IMR-90 (cell line): ENCODE measurements at regions not wholly inside any gene's neighbourhood (a gene's known extent, or its start where the extent isn't known, plus 50 kb on each side); places are given as distances from the start of the nearest gene placed in this dataset.

Experiments used
- ATAC-seq: fragments of 200-7000 bp; cut with Tn5 transposase; 2 replicates; pipeline ENCODE4 v1.9.1; 2020; ENCODE audit warnings: low read depth, mild to moderate bottlenecking, moderate library complexity
- BruUV-seq: library from RNA; stranded (reverse); fragments of 400-500 nt; replicated peaks from 2 replicates; lab custom pipeline; 2021; lab: Mats Ljungman, UMichigan
- CTCF ChIA-PET: fragments of 300-600 bp; formaldehyde crosslinking; extraction: SDS; loops from one replicate; lab custom pipeline; 2021; ENCODE audit warnings: antibody characterized with exemption; lab: Yijun Ruan, JAX
- POLR2A ChIA-PET: fragments of 300-600 bp; sonication (Branson Sonifier 250); formaldehyde crosslinking; loops from one replicate; lab custom pipeline; 2022; ENCODE audit warnings: antibody characterized with exemption; ENCODE audit not compliant: unreplicated experiment; lab: Charles Lee
- DNase-seq: peaks from one replicate; pipeline ENCODE4 v3.0.0; 2013
- H2AFZ ChIP-seq: replicated peaks from 2 replicates; pipeline ENCODE3; 2013; ENCODE audit warnings: low read length, mild to moderate bottlenecking; ENCODE audit not compliant: poor library complexity
- H2AK5ac ChIP-seq: 2 replicates; pipeline ENCODE4 v1.6.1; 2013; ENCODE audit warnings: low read depth, low read length, inconsistent platforms
- H2AK9ac ChIP-seq: replicated peaks from 2 replicates; pipeline ENCODE3; 2013; ENCODE audit warnings: mild to moderate bottlenecking, low read depth, low read length, moderate library complexity; ENCODE audit not compliant: poor library complexity
- H2BK120ac ChIP-seq: 2 replicates; pipeline ENCODE4 v1.6.1; 2013; ENCODE audit warnings: low read depth, low read length, inconsistent platforms
- H2BK15ac ChIP-seq: 3 replicates; pipeline ENCODE4 v1.6.1; 2013; ENCODE audit warnings: low read depth, low read length, inconsistent platforms
- H2BK20ac ChIP-seq: 2 replicates; pipeline ENCODE4 v1.6.1; 2013; ENCODE audit warnings: low read depth, mild to moderate bottlenecking, inconsistent platforms, low read length, moderate library complexity
- H2BK5ac ChIP-seq: 2 replicates; pipeline ENCODE4 v1.6.1; 2013; ENCODE audit warnings: mild to moderate bottlenecking, low read depth, low read length, inconsistent platforms; ENCODE audit not compliant: poor library complexity, severe bottlenecking
- H3K14ac ChIP-seq: replicated peaks from 2 replicates; pipeline ENCODE4 v1.6.1; 2013; ENCODE audit warnings: low read depth, low read length, inconsistent platforms
- H3K18ac ChIP-seq: 2 replicates; pipeline ENCODE4 v1.6.1; 2013; ENCODE audit warnings: low read depth, low read length, control low read depth
- H3K23ac ChIP-seq: 2 replicates; pipeline ENCODE4 v1.6.1; 2013; ENCODE audit warnings: low read depth, low read length, inconsistent platforms
- H3K27ac ChIP-seq: 2 replicates; pipeline ENCODE4 v1.5.1; 2013; ENCODE audit warnings: mild to moderate bottlenecking, control low read depth, low read length; ENCODE audit not compliant: insufficient read depth
- H3K27me3 ChIP-seq: 2 replicates; pipeline ENCODE4 v1.6.1; 2013; ENCODE audit warnings: low read length; ENCODE audit not compliant: control insufficient read depth, insufficient read depth
- H3K36me3 ChIP-seq: 2 replicates; pipeline ENCODE4 v1.6.1; 2013; ENCODE audit warnings: low read length, mixed read lengths; ENCODE audit not compliant: control insufficient read depth, insufficient read depth
- H3K4ac ChIP-seq: 2 replicates; pipeline ENCODE4 v1.6.1; 2013; ENCODE audit warnings: low read depth, low read length, inconsistent platforms
- H3K4me1 ChIP-seq: 2 replicates; pipeline ENCODE4 v1.6.1; 2013; ENCODE audit warnings: low read length, mixed read lengths; ENCODE audit not compliant: control insufficient read depth, insufficient read depth
- H3K4me2 ChIP-seq: 2 replicates; pipeline ENCODE4 v1.6.1; 2013; ENCODE audit warnings: low read depth, mild to moderate bottlenecking, control low read depth, low read length, moderate library complexity
- H3K4me3 ChIP-seq: 2 replicates; pipeline ENCODE4 v1.5.1; 2013; ENCODE audit warnings: low read depth, mild to moderate bottlenecking, control low read depth, low read length, moderate library complexity; ENCODE audit not compliant: insufficient read depth
- H3K56ac ChIP-seq: 2 replicates; pipeline ENCODE4 v1.6.1; 2013; ENCODE audit warnings: low read length, inconsistent platforms; ENCODE audit not compliant: insufficient read depth; ENCODE audit errors: extremely low read depth
- H3K79me1 ChIP-seq, 2 experiments: 2 replicates each; pipeline ENCODE4 v1.6.1; 2013; ENCODE audit warnings: low read length in 2 of 2, inconsistent platforms in 1 of 2, low read depth in 1 of 2
- H3K9ac ChIP-seq: 2 replicates; pipeline ENCODE4 v1.6.1; 2013; ENCODE audit warnings: low read depth, low read length, control low read depth
- H3K9me1 ChIP-seq: 2 replicates; pipeline ENCODE4 v1.6.1; 2013; ENCODE audit warnings: low read length, inconsistent platforms; ENCODE audit not compliant: insufficient read depth
- H3K9me3 ChIP-seq: 2 replicates; pipeline ENCODE4 v1.6.1; 2013; ENCODE audit warnings: low read length; ENCODE audit not compliant: control insufficient read depth, insufficient read depth
- H4K20me1 ChIP-seq: 2 replicates; pipeline ENCODE4 v1.6.1; 2013; ENCODE audit warnings: low read length, inconsistent platforms; ENCODE audit not compliant: insufficient read depth
- H4K5ac ChIP-seq: 2 replicates; pipeline ENCODE4 v1.6.1; 2013; ENCODE audit warnings: mild to moderate bottlenecking, low read depth, low read length, control low read depth
- H4K8ac ChIP-seq, 2 experiments: 2 replicates each; pipeline ENCODE4 v1.6.1; 2013; ENCODE audit warnings: low read depth in 2 of 2, low read length in 2 of 2, control low read depth in 1 of 2, inconsistent platforms in 1 of 2
- H4K91ac ChIP-seq: 2 replicates; pipeline ENCODE4 v1.6.1; 2013; ENCODE audit warnings: low read depth, low read length, inconsistent platforms; ENCODE audit not compliant: insufficient read depth
- BHLHE40 ChIP-seq: fragments of 150-350 bp; IDR thresholded peaks from 2 replicates; pipeline ENCODE4 v1.6.1; 2016; ENCODE audit warnings: mild to moderate bottlenecking, low read depth, low read length
- CEBPB ChIP-seq: IDR thresholded peaks from 2 replicates; pipeline ENCODE4 v1.6.1; 2012; ENCODE audit warnings: low read depth, low read length, improper control_type of control experiment
- CHD1 ChIP-seq: IDR thresholded peaks from 2 replicates; pipeline ENCODE4 v1.6.1; 2012; ENCODE audit warnings: low read depth, low read length, improper control_type of control experiment
- ELK1 ChIP-seq: fragments of 150-350 bp; IDR thresholded peaks from 2 replicates; pipeline ENCODE4 v1.6.1; 2016; ENCODE audit warnings: low read depth, mild to moderate bottlenecking, low read length, moderate library complexity, borderline replicate concordance
- FOS ChIP-seq: fragments of 150-350 bp; IDR thresholded peaks from 2 replicates; pipeline ENCODE4 v1.6.1; 2016; ENCODE audit warnings: low read depth, low read length
- MAFK ChIP-seq: IDR thresholded peaks from 2 replicates; pipeline ENCODE4 v1.6.1; 2012; ENCODE audit warnings: low read depth, low read length, improper control_type of control experiment
- MAZ ChIP-seq: IDR thresholded peaks from 2 replicates; pipeline ENCODE4 v1.6.1; 2012; ENCODE audit warnings: low read depth, mild to moderate bottlenecking, low read length, improper control_type of control experiment, moderate library complexity, borderline replicate concordance
- MXI1 ChIP-seq: IDR thresholded peaks from 2 replicates; pipeline ENCODE4 v1.6.1; 2012; ENCODE audit warnings: low read depth, mild to moderate bottlenecking, low read length, moderate library complexity, borderline replicate concordance
- NFE2L2 ChIP-seq: fragments of 150-350 bp; IDR thresholded peaks from 2 replicates; pipeline ENCODE4 v1.6.1; 2016; ENCODE audit warnings: low read depth, mild to moderate bottlenecking, low read length
- POLR2A ChIP-seq: IDR thresholded peaks from 2 replicates; pipeline ENCODE4 v1.6.1; 2012; ENCODE audit warnings: mild to moderate bottlenecking, low read depth, low read length
- RAD21 ChIP-seq: IDR thresholded peaks from 2 replicates; pipeline ENCODE4 v1.6.1; 2012; ENCODE audit warnings: low read length, improper control_type of control experiment
- RCOR1 ChIP-seq: IDR thresholded peaks from 2 replicates; pipeline ENCODE4 v1.6.1; 2012; ENCODE audit warnings: mild to moderate bottlenecking, low read length, improper control_type of control experiment; ENCODE audit not compliant: insufficient replicate concordance
- RFX5 ChIP-seq: IDR thresholded peaks from 2 replicates; pipeline ENCODE4 v1.8.0; 2012; ENCODE audit warnings: low read depth, mild to moderate bottlenecking, low read length, moderate library complexity
- USF2 ChIP-seq: fragments of 150-350 bp; IDR thresholded peaks from 2 replicates; pipeline ENCODE4 v1.6.1; 2017; ENCODE audit warnings: mild to moderate bottlenecking, antibody characterized with exemption, low read length, low read depth
- WGBS, 2 experiments: methylation state at CpG; one replicate each; pipeline versions ENCODE4 v1.1.5 to v1.1.7; 2013; ENCODE audit warnings: missing lambda C conversion rate in 2 of 2; ENCODE audit not compliant: insufficient read length in 1 of 2; ENCODE audit errors: extremely low coverage in 2 of 2; 5-methylcytosine and 5-hydroxymethylcytosine counted together
- dilution Hi-C: fragments of 300-500 bp; cut with HindIII; formaldehyde crosslinking; loops from one replicate; pipeline ENCODE4 v1.14.3; 2018; ENCODE audit warnings: low sequenced_read_pairs; ENCODE audit not compliant: unreplicated experiment
- in situ Hi-C: fragments of 300-500 bp; cut with MboI; formaldehyde crosslinking; loops from 3 replicates; pipeline ENCODE4 v1.14.3; 2019; ENCODE audit warnings: low sequenced_read_pairs, inconsistent platforms, mixed read lengths
- intact Hi-C: fragments of 100-400 bp; cut with micrococcal nuclease; formaldehyde crosslinking; loops from 2 replicates; pipeline ENCODE4 v1.10.0; 2022

- Histone ChIP-seq H2AFZ (no peak overlapping the region), H3K9me1 (no peaks in the 10 kb centered on the region), H3K4me2 (no peak overlapping the region), H3K4me3 (no peak overlapping the region), H3K9ac (no peak overlapping the region), H4K8ac (no peak overlapping the region), H3K23ac (no peak overlapping the region), H3K4me1 (no peaks in the 10 kb centered on the region), H3K27ac (no peak overlapping the region), H2BK5ac (no peak overlapping the region), H3K9me3 (no peaks in the 10 kb centered on the region), H3K36me3 (no peaks in the 10 kb centered on the region), H4K20me1 (no peaks in the 10 kb centered on the region), H2BK20ac (no peak overlapping the region), H2BK120ac (no peak overlapping the region), H3K56ac (no peak overlapping the region), H3K79me1 (no peaks in the 10 kb centered on the region), H4K5ac (no peak overlapping the region), H2BK15ac (no peak overlapping the region), H2AK5ac (no peak overlapping the region), H2AK9ac (no peak overlapping the region), H4K91ac (no peak overlapping the region), H3K14ac (no peak overlapping the region), H3K18ac (no peak overlapping the region), H3K27me3 (no peaks in the 10 kb centered on the region), H3K4ac (no peak overlapping the region)
- intact Hi-C loops = no loop called here
- ATAC-seq = no peak
- TF ChIP-seq RFX5 = no peak
- no peak for TF ChIP-seq CHD1
- no peak for TF ChIP-seq ELK1
- TF ChIP-seq CEBPB = no peak
- TF ChIP-seq RAD21 = no peak
- TF ChIP-seq BHLHE40 = no peak
- no peak for TF ChIP-seq MAZ
- TF ChIP-seq MAFK = no peak
- TF ChIP-seq USF2 = no peak
- TF ChIP-seq RCOR1 = no peak
- TF ChIP-seq FOS = no peak
- no peak for TF ChIP-seq NFE2L2
- no peak for TF ChIP-seq MXI1
- no peak for TF ChIP-seq POLR2A
- ChIA-PET CTCF (no interaction called here), POLR2A (no interaction called here)
- DNase-seq = no peak
- no TSS peak for BruUV-seq
- dilution Hi-C loops = no loop called here
- WGBS, 2 experiments = no CpG with 5 or more reads among the region's 1 CpG
- in situ Hi-C loops = no loop called here
Measured at GRCh38 chr16:63512910-63513309, 1476.7 kb upstream of the CDH8 start.
